GM18502 (cell line): ENCODE measurements at regions not wholly inside any gene's neighbourhood (a gene's known extent, or its start where the extent isn't known, plus 50 kb on each side); places are given as distances from the start of the nearest gene placed in this dataset.

Experiments
- ATAC-seq: cut with Tn5 transposase; IDR thresholded peaks from one replicate; pipeline ENCODE4 v1.9.1; 2021; ENCODE audit warnings: mild to moderate bottlenecking; ENCODE audit not compliant: unreplicated experiment, poor library complexity

DNA sequence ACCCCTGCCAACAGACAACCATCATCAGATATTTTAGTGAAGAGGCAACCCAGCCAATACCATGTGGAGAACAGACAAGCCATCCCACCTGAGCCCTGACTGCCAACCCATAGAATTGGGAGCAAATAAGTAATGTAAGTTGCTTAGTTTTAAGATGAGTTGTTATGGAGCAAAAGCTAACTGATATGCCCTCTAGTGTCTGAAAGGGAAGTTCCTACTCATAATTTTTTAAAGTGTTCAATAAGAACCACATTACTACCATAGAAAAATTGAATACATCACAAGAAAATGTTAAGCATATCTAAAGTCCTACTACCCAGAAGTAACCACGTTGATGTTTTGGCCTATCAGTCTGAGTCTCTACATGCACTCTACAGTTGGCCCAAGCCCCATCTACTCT, 50.8 kb upstream of the SLC36A4 start:
- peak; percentile 57 for ATAC-seq

DNA sequence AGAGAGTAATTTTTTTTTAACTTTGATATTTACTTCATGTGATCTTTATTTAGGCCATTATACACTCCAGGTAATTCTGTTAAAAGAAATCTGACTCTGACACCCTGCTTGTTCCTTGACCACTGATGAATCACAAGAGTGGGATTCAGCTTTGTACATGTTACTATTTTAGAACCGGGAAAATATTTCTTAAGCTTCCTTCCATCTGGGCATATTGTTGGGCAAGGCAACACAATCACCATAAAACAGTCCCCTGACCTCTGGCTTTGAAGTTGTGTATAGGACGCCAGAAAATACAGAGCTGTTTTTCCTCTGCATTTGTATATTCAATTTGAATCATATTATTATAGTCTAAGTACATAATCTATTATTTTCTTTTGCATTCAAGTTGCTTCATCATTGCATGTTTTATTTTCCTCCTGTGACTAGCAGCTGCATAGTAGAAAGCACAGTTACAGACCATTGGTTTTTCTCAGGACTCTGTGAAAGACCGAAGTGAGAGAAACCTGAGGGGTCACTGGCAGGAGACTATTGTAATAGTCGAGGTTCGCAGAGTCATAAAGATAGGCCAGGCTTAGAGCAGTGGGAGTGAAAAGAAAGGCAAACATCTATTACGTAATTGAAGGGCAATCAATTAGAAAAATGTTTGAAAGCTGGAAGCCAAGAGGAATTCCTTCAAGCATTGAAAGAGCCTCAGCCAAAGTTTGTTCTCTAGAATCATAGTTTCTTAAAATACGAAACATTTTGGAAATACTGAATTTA, 51.8 kb upstream of the SLC36A4 start:
- no peak for ATAC-seq

DNA sequence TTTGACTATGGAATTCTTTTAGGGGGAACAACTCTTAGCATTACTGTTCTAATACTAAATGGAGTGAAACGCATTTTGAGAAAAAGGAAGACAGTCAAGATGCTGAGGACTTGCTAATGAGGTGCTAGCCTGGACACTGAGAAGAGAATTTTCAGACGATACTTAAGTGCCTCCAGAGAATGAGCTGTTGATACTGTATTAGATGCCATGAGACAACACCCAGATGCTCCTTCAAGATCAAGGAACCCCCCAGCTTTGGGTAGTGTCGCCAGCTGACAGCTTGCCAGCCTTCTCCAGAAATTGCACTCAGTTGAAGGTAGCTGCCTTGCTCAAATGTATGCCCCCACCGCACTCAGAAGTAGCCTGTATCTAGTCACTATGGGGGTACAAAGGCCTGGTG, 52.5 kb upstream of the SLC36A4 start:
- ATAC-seq = no peak

GRCh38 chr11:93251922-93252321, 54.1 kb upstream of the SLC36A4 start:
- no peak for ATAC-seq

GRCh38 chr11:93253111-93253510, 55.3 kb upstream of the SLC36A4 start:
- ATAC-seq = no peak

DNA sequence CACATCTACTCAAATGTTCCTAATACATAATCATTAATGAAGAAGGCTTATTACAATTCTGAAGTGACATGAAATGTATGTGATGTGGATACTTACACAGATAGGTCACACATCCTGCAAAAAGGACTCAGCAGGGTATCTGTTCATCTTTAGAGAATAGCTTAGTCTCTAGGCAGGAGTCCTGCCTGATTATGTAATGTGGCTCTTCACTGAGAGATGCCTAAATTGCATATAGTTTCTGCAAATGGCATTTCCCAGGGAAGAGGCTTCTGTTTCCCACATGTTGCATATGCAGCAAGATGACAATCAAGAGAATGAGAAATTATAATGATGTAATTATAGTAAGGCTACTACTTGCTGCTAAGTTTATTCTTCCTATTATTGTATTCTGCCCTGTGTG, 58.8 kb upstream of the SLC36A4 start:
- ATAC-seq = no peak

DNA sequence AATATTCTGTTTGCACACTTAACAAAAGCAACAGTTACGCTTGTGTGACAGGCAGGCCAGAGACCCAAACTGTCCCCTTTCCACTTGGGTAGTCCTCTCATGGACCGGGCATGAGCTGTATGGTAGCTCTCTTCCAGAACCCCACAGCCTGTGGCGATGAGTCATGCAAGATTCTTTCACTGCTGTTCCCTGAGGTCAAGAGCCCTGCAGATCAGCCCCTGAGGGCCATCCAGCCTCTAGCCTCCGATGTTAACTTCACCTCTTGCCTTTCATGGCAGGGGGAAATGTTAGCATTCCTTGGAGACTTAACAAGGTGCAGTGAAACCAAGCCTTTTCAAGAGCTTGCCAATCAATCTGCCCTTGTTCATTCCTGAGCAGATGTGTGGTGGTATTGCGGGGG, 63.2 kb upstream of the DEUP1 start:
- ATAC-seq = no peak

DNA sequence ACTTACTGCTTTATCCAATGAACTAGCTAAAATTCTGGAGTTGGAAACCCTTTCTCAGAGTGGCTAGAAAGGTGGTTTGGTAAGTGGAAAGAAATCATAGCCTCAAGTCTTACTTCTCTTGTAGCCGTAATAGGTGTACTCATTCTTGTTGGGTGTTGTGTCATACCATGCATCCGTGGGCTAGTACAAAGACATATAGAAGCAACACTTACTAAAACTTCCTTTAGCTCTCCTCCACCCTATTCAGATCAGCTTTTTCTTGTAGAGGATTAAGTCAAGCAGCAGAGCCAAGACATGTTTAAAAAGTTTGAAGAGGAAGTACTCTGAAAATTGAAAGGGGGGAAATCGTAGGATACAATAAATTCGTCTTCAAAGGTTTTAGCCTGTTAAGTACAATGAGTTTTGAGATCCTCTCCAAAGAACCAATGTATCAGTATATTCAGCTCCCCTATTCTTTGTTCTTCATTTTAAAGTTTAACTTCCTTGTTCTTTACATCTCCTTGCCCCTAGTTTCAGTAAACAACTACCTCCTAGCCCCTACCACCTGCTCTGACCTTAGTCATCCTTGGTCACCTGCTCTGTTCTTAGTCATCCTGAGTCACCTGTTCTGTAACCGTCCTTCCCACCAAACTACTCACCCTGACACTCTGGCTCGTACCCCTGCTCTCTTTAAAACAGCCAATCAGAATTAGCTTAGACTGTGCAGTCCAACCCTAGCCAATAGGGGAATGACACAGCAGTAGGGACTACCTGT, 62.1 kb upstream of the DEUP1 start:
- no peak for ATAC-seq

DNA sequence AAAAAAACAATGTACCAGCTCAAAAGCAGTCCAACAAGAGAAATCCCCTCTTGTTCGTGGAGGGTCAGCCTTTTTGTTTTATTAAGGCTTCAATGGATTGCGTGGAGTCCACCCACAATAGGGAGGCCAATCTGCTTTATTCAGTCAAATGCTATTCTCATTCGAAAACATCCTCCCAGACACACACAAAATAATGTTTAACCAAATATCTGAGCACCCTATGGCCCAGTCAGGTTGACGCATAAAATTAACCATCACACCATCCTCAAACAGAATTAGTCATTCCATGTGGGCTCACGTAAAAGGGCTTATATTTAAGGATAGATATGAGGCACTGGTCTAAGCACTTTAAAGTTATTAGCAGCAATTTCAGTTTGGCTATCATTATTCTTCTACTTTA, 58.9 kb upstream of the DEUP1 start:
- ATAC-seq = no peak

DNA sequence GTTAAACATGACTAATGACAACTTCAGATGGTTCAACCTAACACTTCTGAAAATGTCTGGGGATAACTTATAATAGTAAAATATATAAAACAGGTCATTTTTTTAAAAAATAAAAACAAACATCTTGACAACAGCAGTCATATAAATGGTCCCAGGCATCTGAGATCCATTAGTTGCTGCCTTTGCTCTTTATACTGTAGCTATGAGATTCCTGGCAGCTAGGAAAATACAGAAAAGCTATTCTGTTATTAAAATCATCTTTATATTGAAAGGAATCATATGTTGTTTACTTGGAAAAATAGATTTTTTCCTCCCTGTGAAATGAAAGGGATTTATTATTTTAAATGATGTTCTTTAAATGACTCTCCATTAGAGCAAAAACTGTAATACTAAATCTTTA, 55.7 kb upstream of the DEUP1 start:
- ATAC-seq = no peak

GRCh38 chr11:93278976-93279375, 51.6 kb upstream of the DEUP1 start:
- no peak for ATAC-seq

GRCh38 chr11:93279851-93280347, 50.6 kb upstream of the DEUP1 start:
- ATAC-seq = peak; percentile 88
